ENCODE measurements at regions not wholly inside any gene's neighbourhood (a gene's known extent, or its start where the extent isn't known, plus 50 kb on each side); places are given as distances from the start of the nearest gene placed in this dataset.
"Not testable (repeated sequence)": the region's sequence is repeated elsewhere in the genome, so short reads cannot be mapped to it uniquely, and the experiment has no call there.

DNA sequence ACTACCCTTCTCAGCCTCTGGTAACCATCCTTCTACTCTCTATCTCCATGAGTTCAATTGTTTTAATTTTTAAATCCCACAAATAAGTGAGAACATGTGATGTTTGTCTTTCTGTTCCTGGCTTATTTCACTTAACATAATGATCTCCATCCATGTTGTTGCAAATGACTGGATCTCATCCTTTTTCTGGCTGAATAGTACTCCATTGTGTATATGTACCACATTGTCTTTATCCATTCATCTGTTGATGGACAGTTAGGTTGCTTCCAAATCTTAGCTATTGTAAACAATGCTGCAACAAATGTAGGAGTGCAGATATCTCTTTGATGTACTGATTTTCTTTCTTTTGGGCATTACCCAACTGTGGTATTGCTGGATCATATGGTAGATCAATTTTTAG, 103.0 kb downstream of the CARTPT start:
- not testable (repeated sequence) for DNase-seq (ENCODE audit: low read depth)

DNA sequence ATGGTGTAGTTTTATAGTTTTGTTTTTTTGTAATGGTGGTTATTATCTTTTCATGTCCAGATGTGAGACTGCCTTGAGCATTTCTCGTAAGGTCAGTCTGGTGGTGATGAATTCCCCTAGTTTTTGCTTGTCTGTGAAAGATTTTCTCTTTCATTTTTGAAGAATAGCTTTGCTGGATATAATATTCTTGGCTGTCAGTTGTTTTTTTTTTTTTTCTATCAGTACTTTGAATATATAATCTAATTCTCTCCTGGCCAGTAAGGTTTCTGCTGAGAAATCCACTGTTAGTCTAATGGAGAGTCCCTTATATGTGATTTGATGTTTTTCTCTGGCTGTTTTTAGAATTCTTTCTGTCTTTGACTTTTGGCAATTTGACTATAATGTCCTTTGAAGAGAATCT, 106.9 kb downstream of the CARTPT start:
- DNase-seq (ENCODE audit: low read depth) = no peak

DNA sequence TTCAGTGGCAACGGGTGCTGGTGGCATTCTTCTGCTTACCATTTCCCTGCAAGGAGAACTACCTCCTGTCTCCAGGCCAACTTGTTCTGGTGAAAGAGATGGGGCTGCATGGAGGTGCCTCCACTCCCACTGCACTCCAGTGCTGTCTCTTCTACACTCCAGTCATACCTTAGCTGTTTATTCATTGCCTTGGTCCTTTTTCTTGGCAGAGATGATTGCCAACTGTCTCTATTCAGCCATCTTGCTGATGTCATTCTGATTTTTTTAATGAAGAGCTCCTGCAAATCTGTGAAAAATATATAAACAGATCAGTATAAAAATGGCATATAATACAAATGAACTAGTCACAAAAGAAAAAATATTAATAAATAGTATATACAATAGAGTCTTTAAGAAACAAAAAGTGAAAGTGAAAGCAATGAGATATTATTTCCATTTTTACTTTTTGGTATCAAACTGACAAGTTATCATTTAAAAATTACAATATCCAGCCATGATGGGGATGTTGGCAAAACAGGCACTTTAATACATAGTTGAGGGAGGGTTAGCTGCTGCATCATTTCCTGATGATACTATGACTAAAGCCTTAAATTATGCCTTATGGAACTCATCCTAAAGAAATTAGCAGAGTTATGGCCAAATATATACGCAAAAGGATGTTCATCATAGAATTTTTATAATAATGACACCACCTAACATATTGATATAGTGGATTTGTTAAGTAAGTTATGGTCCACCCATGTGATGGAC, 109.4 kb downstream of the CARTPT start:
- no peak for DNase-seq (ENCODE audit: low read depth)

DNA sequence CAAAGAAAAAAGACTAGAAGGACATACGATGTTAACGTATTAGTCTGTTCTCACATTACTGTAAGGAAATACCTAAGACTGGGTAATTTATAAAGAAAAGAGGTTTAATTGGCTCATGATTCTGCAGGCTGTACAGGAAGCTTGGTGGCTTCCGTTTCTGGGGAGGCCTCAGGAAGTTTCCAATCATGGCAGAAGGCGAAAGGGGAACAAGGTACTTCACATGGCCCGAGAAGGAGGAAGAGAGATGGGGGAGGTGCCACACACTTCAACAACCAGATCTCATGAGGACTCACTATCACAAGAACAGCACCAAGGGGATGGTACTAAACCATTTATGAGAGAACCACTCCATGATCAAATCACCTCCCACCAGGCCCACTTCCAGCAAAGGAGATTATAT, 110.1 kb downstream of the CARTPT start:
- no peak for DNase-seq (ENCODE audit: low read depth)

DNA sequence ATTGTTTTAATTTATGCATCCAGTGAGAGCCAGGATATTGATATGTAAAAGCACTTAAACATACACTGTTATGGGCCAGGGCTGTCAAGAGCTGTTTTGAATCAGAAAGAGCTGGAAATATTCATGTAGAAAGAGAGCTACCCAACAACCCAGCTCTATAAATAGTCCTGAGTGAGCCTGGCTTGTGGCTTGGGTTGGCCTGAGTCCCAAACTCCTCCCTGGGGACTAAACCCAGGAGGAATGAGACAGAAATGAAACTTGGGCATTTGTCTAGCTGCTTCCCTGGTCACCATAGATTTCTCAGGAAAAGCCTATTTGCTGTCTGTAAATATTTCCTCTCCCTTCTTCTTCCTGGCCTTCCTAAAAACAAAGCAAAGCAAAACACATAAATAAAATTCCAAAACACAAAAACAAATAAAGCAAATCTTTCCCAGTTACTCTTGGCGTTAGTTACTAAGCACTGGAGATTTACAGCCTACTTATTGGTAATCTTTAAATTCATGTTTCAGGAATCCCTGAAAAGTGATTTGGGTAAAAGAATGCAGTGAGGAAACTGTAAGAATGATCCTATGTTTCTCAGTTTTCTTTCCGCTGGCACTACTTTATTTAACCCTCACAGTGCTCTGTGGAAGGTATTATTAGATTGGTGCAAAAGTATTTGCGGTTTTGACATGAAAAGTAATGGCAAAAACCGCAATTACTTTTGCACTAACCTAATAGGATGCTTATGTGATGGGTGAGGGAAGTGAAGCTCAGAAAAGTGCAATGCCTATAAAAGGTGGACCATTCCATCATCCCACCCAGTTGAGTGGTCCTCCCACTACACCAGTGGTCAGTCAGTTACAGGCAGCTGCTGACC, 111.8 kb downstream of the CARTPT start:
- DNase-seq (ENCODE audit: low read depth) = no peak

DNA sequence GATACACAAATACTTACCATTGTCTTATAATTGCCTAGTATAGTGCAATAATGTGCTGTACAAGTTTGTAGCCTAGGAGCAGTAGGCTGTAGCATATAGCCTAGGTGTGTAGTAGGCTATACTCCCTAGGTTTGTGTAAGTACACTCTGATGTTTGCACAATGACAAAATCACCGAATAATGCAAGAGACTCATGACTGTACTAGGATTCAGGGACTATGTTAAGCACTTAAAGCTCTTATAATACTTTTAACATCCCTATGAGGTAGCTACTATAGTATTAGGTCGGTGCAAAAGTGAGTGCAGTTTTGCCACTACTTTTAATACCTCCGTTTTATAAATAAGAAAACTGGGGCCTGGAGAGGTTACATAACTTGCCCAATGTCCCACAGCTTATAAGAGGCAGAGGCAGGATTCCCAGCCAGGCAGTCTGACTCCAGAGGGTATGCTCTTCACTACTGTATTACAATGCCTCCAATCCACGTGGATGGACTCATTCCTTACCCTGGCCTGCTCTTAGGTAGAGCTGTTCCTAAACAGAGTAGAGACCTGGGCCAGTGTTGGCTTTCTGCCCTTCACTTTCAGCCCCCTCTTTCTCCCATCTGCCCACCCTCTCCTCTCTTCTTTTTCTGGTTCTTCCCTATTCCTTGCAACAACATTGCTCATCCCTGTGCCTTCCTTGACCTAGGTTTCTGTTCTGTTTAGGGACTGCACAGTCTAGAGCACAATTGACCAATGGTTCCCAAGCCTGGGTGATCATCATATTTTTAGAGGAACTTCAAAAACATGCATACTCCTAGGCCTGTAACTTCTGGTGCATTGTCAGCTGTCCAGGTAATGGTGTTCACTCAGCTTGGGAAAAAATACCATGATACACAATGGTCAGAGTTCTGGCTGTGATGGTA, 114.0 kb downstream of the CARTPT start:
- DNase-seq (ENCODE audit: low read depth) = no peak

DNA sequence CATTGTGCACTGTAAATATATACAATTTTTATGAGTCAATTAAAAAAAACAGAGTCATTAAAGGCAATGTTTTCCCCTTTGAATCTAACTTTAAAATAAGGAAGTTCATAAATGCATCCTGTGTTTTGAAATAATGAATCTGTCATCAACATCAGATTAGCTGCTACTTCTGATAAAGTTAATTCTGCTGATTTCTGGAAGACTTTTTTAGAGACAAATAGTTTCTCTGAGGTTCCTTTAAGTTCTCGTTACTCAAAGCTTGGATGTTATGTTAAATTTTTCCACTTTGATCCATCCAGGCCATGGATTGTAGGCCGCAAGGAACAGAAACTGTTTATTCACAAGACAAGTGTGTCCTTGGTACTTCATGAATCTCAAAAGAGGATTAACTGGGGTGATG, 115.5 kb downstream of the CARTPT start:
- no peak for DNase-seq (ENCODE audit: low read depth)

DNA sequence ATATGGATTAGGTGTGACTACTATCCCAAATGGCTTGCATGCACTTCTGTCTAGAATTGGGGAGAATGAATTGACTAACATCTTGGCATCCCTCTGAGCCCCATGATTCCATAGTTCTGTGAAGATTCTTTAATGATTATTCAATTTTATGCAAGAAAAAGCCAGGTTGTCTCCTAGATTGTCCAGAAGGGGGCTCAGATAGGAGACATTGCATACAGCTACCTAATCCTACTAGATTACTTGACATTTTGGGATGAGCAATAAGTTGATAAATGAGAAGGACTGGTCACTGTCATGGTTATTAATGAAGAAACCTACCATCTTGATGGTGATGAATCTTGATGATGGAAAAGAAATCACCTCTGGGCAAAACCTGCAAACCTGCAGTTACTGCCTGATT, 117.0 kb downstream of the CARTPT start:
- no peak for DNase-seq (ENCODE audit: low read depth)

DNA sequence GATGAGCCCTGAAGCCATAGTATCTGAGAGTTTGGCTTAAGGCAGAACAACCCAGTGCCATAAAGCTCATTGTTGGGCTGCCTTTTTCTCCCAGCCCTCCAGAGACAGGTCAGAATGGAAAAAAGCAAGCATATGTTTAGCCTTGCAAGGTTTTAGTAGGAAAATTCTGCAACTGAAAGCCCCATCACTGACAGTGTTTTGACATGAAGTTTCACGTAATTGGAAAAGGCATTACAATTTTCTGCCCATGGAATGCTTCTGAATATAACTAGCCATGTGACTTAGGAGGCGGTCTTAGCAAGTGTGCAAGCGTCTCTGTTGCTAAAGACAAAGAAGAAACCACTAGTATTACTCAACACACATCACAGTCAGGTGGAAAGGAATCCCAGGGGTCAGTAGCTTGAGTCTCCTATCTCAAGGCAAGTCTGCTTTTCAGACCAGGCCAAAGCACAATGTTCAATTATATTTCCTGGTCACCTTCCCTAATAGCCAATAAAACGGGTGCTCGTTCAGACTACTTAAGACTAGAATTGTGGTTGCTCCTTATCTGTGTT, 117.6 kb downstream of the CARTPT start:
- DNase-seq (ENCODE audit: low read depth) = no peak

DNA sequence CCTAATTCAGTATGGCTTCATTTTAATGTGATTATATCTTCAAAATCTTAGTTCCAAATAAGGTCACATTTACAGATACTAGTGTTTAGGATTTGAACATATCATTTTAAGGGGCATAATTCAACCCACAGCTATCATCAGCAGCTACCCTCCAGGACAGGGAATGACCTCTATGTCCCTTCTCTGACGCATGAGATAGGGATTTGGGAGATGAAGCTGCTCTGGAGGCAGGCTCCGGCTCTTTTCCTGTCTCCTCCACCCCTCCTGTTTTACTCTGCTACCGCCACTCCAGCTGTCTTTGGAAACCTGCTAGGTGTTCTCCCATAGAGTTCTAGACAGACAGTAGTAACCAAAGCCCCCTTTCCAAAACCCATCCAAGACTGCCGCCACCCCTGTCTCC, 119.2 kb downstream of the CARTPT start:
- no peak for DNase-seq (ENCODE audit: low read depth)

DNA sequence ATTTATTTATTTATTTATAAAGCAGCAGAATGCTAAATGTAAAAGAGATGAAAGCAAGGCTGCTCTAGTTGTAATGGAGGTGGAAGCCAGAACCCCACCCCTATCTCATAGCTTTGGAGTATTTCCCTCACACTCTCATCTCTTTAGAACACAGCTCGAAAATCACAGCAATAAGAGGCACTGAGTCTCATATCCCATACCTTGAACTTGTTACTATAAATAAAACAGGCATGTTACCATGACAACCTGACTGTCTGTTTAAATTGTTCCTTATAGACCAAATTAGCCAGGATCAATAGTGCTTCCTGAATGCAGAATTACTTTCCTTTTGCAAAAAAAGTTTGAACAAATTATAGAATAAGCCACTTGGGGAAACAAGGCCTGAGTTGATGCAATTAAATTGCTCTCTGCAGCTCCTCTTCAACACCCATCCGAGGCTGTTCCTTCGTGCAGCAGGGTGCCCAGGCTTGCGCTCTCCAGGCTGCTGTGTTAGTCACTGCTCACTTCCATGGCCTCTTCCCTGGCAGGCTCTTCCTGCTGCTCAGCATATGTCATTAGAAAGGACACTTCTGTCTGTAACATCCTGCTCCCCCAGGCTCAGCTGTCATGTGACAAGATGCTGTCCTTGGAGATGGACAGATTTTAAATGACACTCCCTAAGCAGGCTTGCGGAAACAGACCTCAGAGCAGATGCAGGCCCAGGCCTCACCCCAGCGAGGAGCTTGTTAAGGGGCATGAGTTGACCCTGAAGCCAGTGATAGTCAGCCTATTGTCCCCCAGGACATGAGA, 120.2 kb downstream of the CARTPT start:
- DNase-seq (ENCODE audit: low read depth) = no peak

DNA sequence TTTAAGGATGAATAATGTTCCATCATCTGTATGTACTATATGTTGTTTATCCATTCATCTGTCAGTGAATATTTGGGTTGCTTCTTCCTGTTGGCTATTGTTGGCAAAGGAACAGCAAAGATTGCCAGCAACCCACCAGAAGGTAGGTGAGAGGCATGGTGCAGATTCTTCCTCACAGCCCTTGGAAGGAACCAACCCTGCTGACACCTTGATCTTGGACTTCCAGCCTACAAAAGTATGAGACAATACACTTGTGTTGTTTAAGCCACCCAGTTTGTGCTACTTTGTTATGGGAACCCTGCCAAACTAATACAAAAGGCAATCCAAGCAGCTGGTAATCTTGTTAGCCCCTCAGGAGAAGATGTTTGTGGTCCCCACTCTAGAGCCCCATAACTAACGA, 122.0 kb downstream of the CARTPT start:
- no peak for DNase-seq (ENCODE audit: low read depth)

DNA sequence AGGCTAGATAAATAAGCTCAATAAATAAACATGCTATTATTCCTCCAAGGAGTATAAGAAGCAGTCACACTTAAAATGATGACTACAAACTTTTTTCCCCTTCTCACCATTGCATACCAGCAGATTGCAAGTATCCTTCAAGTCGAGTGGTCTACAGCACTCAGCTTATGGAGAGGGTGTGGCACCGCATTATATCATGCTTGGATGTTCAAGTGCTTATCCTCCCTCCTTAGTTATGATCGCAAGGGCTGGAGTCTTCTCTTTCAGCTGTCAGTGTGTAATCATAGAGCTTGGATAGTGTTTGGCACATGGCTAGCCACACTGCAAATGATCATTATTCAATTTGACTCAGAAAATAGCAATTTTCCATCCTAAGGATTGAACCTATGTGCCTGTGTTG, 124.0 kb downstream of the CARTPT start:
- DNase-seq (ENCODE audit: low read depth) = no peak

DNA sequence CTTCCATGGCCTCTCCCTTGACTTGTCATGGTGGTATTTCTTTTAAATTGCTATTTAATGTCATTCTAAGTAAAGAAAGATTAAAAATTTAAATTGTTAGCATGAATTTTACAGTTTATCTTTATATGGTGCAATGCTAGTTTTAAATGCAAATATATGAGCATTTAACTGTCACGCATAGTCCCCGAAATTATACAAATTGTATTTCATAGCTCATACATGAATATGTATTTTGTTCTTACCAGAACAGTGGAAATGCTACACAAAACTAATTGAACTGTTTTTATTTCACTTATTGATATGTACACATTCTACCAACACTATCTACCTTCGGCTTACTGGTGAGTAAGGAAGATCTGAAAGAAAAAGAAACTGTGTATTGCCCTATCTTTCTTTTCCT, 125.8 kb downstream of the CARTPT start:
- no peak for DNase-seq (ENCODE audit: low read depth)

DNA sequence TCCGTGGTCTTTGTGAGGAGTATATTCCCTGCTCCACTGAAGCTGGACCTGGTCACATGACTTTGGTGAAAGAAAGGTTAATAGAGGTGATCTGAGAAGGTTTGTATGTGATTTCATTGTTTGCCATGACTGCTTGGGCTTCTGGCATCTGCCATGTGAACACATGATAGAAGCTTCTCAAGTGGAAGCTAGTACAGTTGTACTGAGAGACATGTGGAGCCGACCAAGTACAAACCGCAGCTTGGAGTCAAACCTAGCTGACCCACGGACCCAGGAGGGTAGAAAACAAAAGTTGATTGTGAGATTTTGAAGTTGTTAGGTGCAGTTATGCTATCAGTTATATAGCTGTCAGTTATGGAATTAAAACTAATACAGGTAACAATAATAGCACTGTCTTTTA, 140.4 kb downstream of the CARTPT start:
- DNase-seq (ENCODE audit: low read depth) = no peak

DNA sequence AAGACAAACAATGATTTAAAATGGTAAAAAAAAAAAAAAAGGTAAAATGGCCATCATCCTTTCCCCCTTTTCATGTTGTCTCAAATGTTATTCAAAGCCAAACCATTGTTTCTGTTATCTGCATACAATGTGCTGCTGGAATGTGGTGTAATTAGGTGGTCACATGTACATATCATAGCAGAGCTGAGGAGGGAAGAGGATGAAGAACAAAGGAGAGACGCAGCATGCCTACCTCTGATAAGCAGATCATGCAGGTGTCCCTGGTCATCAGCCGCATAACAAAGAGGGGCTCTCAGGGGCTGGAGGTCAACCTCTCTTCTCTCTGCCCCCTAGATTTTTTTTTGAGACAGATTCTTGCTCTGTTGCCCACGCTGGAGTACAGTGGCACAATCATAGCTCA, 141.0 kb downstream of the CARTPT start:
- no peak for DNase-seq (ENCODE audit: low read depth)

DNA sequence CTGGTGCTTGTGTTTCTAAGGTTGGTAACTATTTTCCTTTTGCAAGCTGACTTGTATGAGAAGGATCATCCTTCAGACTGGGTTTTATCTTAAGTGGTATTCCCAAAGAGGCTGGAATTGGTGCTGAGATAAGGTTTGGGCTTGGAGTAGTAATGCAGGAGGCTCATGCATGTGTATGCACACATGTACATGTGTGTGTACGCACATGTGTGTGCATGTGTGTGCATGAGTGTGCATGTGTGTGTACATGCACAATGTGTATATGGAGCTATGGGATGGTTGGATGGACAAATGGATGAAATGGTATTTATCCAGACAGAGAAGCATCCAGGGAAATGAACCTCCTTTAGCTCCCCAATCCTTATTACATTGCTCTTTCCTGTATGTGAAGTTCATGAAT, 142.6 kb downstream of the CARTPT start:
- DNase-seq (ENCODE audit: low read depth) = no peak

DNA sequence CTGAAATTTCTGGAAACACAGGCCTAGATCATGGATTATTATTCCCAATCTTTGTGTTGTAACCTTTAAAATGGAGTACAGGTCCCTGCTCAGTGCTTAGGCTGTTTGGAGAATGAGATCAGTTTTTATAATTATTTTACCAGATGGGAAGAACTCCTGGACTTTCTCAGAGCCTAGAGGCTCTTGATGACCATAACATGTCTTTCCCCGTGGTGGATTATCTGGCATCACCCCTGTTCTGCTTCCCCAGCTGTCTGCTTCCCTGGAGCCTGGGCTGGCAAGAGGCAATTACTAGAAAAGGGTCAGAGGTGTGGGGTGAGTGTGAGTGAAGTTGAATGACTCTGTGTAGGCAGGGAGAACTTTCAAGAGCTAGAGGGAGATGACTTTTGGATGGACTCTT, 143.0 kb downstream of the CARTPT start:
- DNase-seq (ENCODE audit: low read depth) = no peak

DNA sequence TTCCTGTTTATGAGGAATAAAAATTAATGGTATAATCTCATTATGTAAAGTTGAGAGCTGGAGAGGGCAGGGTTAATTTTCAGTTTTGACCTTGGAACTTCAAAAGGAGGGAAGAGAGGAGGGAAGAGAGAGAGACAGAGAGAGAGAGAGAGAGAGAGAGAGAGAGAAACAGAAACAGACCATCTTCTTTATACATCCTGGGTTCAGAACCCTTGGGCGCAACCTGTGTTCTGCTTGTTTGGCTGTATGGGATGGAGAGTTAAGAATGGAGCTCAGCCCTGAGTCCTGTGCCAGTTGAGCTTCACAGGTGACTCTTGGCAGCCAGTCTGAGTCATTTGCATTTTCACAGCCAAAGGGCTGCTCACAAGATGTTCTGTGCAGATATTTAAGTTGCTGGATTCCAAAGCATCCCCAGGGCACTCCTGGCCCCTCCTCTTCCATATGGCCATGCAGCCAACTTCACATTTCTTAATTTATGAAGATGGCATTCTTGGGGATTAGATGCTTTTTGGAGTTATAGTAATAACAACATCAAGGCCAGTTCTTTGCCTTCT, 143.5 kb downstream of the CARTPT start:
- DNase-seq (ENCODE audit: low read depth) = no peak

DNA sequence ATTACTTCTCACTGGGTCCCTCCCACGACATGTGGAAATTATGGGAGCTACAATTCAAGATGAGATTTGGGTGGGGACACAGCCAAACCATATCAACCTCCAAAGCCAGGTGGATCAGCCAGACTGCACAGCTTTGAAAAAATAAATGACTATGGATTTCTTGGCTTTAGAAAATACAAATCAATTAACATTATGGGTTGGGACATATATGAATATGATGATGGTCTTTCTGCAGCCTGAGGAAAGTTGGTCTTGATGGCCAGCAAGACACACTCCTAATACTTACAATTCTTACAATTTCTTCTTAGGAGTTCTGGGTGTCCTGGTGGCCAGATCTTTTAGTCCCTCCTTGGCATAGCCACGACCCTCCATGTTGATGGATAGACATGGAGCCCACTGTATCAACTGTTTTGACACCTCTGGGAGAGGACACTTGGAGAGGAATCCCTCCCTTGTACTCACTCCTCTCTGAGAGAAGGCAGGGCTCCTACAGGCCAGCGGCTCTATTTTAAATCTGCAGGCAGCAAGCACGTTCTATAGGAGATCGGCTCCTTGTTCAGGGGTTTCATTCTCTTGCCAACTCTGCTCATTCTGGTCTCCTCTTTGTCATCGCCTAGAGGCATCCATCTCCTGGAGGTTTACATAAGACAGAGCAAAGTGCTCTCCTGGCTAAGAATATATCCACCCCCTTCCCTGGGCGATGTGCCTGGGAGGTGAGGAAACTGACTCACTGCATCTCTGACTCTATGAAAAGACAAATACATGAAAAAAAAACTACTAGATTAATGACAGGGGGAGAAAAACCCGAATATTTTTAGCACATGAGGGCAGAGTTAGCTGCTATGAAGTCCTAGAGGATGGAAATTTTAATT, 145.9 kb downstream of the CARTPT start:
- DNase-seq (ENCODE audit: low read depth) = no peak

Measured in stimulated activated CD8-positive, alpha-beta memory T cell treated with anti-CD3 and anti-CD28 coated beads, Interleukin-12 subunit alpha, Interleukin-12 subunit beta, amount 100 ng/mL, for 4 hours (primary cell).